HG02642 (cell line): ENCODE measurements at regions not wholly inside any gene's neighbourhood (a gene's known extent, or its start where the extent isn't known, plus 50 kb on each side); places are given as distances from the start of the nearest gene placed in this dataset.
"Not testable (repeated sequence)": the region's sequence is repeated elsewhere in the genome, so short reads cannot be mapped to it uniquely, and the experiment has no call there.

Source experiments
- ATAC-seq: cut with Tn5 transposase; IDR thresholded peaks from one replicate; pipeline ENCODE4 v1.9.1; 2021; ENCODE audit warnings: mild to moderate bottlenecking; ENCODE audit not compliant: unreplicated experiment, poor library complexity

DNA sequence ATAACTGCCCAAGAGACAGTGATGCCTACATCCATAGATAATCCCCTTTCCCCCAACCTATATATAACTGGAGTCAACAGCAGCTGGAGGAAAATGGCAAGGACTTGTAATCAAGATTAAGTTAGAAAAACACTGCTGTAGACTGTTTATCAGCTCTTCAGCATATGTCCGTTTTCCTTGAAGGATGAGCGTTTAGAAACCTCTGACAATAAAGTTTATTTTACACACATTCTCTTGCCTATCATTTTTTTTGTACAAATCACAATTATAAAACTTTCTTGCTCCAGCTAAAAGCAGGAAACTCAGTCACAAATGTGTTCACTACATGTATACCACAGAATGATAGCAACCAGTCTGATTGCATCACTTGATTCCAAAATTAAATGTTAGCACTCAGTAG lies 50.8 kb downstream of the PPIAL4G start:
- not testable (repeated sequence) for ATAC-seq

DNA sequence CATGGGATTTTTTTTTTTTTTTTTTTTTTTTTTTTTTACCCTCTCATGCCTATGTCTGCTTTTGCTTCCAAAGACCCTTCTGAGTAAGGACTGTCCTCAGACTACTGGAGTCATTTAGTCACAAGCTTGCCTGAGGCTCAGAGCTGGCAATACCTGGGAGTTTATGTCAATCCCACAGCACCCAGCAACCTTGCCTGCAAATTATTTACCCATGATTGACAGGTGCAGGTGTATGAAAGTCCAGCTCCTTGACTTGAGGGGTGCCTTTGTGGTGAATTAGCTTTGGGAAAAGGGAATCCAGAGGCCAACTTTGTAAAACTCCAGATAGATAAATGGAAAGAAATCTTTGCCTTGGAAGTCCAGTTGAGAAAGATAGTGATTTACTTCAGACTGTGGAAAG lies 53.2 kb downstream of the PPIAL4G start:
- not testable (repeated sequence) for ATAC-seq

DNA sequence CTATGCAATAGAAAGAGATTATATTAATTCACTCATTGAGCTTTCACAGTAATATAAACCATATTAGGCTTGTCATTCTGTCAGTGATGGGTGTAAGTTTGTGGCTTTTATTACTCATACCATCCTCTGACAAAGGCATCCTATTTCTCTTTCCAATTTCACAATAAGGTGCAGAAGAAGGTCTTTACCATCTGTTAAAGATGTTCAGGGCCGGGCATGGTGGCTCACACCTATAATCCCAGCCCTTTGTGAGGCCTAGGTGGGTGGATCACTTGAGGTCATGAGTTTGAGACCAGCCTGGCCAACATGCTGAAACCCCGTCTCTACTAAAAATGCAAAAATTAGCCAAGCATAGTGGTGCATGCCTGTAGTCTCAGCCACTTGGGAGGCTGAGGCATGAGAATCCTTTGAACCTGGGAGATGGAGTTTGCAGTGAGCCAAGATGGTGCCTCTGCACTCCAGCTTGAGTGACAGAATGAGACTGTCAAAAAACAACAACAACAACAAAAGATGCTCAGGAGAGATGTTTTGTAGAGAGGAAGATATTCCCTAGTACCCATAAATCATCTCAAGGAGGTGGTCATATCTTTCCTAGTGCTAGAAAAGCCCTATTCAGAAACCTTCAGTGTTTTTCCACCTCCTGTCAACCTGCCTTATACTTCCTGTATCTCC lies 56.0 kb downstream of the PPIAL4G start:
- ATAC-seq, result not testable (repeated sequence)

DNA sequence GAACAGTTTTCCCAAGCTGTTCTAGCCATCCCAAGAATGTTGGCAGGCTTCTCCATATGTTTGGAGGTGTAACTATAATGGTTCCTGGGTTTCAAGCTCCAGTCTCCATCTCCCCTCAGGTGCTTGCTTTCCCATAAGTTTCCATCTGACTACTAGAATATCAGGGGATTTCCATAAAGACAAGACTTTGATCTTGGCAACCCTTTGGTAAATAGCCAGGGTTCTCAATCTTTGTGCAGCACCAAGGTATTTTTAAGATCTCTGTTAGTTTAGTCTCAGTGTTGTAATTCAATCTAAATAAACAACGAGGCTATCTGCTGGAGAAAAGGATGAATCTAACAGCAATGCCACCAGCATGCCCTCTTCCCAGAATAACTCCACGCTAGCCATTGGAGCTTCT lies 56.7 kb downstream of the PPIAL4G start:
- ATAC-seq, result not testable (repeated sequence)

DNA sequence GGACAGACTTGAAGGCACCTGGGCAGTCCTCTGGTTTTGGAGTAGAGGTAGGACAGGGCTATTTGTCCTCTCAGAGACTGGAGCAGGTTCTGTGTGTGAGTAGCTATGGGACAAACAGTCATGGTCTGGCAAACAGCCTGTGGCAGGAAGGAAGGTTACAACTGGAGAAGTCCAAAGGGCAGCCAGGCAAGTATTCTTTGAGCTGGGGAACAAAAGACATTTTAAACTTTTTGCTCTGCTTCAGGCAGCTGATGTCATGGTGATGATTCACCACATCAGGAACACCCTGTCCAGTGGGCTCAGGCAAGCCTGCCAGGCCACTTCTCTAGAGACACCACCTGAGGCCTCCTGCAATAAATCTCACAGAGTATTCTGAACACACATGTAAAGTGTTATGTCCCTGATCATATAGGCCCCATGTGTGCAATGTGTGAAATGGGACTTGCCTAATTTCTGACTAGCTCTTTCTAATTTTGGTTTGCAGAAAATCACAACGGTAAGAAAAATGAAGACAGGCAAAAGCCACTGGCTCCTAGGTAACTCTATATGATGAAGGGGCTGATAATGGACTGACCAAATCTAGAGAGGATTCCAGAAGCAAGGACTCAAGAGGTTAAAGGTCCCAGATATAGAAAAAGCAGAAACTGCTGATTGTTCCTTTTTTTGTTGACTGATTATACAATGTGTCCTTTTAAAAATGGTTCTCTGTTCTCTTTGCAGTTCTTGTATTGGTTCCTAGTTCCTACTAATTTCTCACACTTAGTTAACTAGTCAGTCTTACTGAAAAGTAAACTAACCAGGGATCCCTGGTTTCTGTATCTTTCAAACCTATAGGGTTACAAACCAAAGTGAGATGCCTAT lies 58.7 kb downstream of the PPIAL4G start:
- ATAC-seq, result not testable (repeated sequence)

DNA sequence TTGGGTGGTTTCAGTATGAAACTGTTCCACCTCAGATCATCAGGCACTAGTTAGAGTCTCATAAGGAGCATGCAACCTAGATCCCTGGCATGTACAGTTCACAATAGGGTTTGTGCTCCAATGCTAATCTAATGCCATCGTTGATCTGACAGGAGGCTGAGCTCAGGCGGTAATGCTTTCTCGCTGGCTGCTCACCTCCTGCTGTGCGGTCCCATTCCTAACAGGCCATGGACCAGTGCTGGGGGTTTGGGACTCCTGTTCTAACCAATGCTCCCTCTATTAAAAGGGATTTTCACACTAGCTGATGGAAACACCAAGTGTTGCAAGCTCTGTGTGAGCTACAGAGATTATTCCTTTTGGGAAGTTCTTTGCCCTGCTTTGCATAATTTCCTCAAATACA lies 60.2 kb downstream of the PPIAL4G start:
- not testable (repeated sequence) for ATAC-seq

DNA sequence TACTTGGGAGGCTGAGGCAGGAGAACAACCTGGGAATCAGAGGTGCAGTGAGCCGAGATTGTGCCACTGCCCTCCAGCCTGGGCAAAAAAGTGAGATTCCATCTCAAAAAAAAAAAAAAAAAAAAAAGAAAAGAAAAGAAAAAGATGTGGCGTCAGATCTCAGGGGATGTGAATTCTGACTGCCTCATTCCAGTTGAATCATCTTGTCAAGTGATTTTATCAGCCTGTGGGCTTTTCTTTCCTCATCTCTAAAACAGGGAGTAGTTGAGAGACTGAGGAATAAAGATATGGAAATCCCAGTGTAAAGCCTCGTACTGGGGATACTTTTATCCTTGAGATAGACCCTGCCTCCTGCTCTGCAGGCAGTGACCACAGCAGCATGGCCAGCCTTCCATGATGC lies 65.9 kb downstream of the PPIAL4G start:
- not testable (repeated sequence) for ATAC-seq

DNA sequence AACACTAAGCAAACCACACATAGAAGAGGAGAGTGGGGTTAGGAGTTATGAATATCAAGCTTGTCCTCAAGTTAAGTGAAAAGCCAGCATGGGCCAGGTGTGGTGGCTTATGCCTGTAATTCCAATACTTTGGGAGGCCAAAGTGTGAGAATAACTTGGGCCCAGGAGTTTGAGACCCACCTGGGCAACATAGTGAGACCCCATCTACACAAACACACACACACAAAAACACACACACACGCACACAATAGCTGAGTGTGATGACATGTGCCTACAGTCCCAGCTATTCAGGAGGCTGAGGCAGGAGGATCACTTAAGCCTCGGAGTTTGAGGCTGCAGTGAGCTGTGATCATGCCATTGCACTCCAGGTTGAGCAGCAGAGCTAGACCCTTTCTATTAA lies 69.7 kb downstream of the PPIAL4G start:
- not testable (repeated sequence) for ATAC-seq

DNA sequence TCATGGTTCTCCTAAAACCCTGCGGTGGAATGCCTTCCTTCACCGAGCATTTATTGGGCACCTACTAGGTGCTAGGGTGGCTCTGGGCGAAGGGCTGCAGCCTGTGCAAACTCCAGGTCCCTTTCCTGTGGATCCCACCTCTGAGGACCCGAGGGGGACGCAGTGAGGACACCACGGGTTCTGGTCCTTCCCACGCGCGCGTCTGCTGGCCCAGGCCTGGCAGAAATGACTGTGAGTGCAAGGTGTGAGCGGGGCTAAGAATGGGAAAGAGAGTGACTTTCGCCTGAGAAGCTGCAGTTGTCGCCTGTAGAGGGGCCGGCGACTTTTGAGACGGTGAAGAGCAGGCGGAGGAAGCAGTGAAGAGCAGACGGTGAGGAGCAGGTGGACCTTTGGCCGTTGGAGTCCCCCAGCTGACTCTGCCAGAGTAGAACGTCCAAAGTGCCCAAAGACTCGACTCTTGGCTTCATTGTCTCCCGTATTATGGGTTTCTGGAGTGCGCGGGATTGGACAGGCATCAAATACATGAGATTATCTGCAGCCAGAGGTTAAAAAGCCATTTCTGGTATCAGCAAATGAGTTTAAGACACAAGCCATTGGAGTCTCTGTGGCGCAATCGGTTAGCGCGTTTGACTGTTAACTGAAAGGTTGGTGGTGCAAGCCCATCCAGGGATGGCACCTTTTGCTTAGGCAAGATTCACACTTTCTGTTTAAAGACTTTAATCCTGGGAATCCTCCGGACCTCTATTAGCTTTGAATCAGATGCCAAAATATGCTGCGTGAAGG lies 78.1 kb downstream of the PPIAL4G start:
- not testable (repeated sequence) for ATAC-seq

DNA sequence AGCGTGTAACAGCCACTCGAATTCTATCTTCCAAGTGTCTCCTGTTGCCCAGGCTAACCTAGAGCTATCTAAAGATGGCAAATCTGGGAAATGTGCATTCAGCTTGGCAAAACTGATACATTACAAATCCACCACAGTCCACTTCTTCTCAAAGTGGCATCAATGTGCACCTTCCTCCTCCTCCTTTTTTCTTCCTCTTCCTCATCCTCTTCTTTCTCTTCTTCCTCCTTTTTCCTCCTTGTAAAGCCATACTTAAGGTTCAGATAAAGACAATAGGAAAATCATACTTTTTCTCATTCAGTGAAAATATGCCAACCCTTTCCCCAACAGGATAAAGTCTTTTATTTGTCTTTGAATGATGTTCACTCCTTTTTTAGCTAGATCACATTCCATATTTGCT lies 79.2 kb downstream of the PPIAL4G start:
- ATAC-seq, result not testable (repeated sequence)

DNA sequence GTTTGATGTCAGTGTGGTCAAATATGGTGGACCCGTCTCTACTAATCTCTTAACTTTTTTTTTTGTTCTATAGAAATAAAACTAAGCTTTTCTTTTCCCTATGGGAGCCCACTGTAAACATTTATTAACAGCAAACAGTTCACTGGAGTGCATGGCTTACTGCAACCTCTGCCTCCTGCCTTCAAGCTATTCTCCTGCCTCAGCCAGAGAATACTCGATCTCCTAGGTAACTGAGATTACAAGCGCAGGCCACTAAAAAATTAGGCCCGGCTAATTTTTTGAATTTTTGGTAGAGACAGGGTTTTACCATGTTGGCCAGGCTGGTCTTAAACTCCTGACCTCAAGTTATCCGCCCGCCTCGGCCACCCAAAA lies 80.0 kb downstream of the PPIAL4G start:
- not testable (repeated sequence) for ATAC-seq

DNA sequence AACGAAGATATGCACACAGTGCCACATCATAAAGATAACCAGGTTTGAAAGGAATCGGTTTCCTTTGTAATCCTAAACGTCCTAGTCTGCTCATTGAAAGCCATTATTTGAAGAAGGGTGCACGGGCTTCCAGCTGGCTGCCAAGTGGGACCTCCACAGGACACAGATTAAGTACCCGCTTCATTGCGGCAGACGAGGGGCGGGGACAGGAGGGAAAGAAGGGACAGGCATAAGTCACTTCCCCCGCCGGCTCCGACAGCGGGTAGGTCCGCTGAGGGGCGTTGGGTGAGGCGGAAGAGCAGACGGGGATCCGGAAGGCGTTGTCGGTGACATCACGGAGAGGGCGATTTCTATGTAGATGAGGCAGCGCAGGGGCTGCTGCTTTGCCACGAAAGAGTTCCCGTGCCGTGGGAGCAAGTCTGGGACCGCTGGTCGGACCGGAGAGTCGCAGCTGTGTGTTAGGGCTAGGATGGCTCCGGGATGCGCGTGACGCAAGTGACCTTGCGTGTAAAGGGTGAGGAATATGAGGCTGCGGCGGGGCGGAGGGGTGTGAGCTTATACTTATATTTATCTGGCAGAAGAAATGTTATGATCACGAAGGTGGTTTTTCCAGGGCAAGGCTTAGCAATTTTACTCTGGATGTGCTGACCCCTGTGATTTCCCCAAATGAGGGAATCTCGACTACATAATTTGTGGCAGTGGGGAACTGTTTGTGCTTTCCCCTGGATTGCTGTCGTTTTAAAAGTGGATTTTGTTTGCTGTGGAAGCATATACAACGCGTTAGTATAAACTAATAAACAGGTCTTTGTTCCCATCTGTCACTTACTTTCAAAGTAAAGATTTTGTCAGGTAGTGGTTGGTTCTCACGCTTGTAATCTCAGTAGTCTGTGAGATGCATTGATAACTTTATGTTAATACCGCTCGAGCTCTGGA lies 80.7 kb downstream of the PPIAL4G start:
- peak; percentile 93 for ATAC-seq

DNA sequence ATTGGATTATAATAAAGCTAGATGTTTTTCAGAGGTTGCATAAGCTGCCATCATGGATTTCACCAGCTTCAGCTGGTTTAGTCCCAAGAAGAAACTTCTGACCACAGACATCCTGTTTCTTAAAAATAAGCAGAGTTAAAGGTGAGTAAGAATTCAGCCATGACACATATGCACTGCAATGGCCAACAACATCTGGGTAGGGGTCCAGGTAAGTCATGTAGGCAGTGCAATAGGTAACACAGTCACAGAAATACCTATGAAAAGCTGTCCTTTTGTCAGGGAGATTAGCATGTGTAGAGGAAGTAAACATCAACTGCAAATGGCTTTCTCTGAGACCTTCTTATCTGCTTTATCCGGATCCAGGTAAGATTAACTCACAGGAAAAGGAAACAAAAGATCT lies 85.6 kb downstream of the PPIAL4G start:
- ATAC-seq, result not testable (repeated sequence)

DNA sequence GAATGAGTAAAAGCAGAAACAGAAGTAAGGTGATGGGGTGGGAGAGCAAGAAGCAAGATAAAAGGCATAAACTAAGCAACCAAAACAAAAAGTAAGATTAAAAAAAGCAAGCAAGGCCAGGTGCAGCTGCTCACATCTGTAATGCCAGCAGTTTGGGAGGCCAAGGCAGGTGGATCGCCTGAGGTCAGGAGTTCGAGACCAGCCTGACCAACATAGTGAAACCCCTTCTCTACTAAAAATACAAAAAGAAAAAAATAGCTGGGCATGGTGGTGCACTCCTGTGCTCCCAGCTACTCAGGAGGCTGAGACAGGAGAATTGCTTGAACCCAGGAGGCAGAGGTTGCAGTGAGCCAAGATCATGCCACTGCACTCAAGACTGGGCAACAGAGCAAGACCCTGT lies 90.6 kb downstream of the PPIAL4G start:
- ATAC-seq, result not testable (repeated sequence)

DNA sequence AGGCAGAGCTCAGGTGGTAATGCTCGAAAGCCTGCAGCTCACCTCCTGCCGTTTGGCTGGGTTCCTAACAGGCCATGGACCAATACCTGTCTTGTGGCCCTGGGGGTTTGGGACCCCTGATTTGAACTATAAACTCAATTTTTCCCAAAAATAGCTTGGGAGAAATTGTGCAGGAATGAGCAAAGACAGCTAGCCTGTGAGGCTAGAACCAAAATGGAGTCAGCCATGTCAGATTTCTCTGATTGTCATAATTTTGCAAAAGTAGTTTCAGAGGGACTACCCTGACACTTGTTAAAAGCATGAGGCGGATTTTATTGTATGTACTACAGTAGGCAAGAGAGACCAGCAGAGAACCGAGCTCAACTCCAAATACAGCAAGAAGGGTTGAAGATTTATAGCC lies 91.8 kb downstream of the PPIAL4G start:
- not testable (repeated sequence) for ATAC-seq

DNA sequence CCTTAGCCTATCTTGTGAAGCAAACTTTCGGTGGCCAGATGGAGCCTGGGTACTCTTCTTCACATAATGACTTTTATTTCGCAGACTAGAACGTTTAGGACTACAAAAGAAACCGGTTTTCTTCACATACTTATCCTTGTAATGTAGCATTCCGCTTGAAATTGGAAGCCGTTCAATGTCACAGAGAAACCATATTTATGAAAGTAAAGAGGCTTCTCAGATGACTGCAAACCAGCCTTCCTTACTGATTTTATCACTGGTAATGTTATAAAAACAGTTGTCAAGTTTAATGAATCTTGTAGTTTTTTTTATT lies 94.1 kb downstream of the PPIAL4G start:
- ATAC-seq, result no peak

DNA sequence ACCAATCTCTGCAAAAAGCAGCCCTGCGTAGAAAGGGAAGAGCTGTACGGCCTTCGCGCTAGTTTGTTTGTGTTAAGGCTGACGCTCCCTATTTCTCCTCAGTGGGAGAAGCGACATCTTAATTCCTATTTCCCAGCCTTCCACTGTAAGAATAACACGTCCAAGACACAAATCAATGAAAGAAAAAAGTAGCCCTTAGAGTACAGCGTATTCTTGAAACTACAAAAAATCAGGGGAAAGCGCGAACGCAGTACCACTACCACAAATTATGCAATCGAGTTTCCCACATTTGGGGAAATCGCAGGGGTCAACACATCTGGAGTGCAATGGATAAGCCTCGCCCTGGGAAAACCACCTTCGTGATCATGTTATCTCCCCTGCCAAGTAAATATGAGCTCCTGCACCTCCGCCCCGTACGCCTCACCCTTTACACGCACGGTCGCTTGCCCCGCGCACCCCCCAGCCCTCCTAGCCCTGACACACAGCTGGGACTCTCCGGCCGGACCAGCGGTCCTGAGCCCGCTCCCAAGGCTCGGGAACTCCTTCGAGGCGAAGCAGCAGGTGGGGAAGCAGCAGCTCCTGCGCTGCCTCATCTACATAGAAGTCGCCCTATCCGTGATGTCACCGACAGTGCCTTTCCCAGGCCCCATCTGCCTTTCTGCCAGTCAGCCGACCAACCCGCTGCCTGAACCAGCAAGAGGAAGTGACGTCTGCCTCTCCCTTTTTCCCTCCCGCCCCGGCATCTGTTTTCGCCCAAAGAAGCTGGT lies 94.7 kb downstream of the PPIAL4G start:
- ATAC-seq, result no peak

DNA sequence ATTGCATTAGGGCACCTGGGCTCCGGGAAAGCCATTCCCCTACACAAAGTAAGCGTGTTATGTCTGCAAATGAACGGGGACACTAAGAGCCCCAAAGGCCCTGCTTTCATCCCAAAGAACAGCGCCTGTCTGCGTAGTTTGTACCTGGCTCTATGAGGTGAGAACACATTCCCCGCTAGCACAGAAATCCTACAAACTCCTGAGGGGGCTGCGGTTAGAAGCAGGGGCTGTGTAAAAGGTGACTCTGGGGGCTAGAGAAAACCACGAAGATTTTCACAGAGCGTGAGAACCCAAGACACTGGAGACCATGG lies 95.2 kb downstream of the PPIAL4G start:
- not testable (repeated sequence) for ATAC-seq

DNA sequence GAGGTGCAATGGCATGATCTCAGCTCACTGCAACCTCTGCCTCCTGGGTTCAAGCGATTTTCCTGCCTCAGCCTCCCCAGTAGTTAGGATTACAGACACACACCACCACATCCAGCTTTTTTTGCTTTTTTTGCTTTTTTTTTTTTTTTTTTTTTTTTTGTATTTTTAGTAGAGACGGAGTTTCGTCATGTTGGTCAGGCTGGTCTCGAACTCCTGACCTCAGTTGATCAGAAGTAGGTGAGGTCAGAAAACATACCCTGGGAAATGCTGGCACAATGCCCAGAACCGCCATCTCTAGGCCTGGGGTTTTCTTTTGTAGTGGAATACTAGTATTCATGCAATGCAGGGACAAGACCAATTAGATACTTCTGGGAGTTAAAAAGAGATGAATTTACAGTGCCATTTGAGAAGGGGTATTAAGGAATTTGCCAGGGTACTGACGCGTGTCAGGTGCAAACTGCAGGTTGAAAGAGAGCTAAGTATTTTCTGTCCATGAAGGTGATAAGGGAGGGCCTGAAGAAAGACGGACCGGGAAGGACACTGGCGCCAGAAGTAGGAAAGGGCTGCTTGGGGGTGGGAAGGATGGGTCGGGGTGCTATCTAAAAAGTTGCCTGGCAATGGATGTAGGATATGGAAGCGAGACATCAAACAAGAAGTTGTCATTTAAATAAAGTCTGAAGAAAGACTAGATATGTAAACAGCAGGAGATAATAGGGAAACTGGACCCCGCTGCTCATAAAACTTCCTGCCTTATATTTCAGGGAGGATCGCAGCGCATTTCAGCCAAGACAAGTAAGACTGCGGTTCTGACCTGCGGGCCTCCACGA lies 95.8 kb downstream of the PPIAL4G start:
- ATAC-seq, result not testable (repeated sequence)
